PC-3 (cell line): ENCODE measurements at regions not wholly inside any gene's neighbourhood (a gene's known extent, or its start where the extent isn't known, plus 50 kb on each side); places are given as distances from the start of the nearest gene placed in this dataset.

ENCODE experiments used
- ATAC-seq: fragments of 200-7000 bp; cut with Tn5 transposase; 2 replicates; pipeline ENCODE4 v1.9.1; 2020; ENCODE audit warnings: mild to moderate bottlenecking, moderate library complexity
- BruUV-seq: library from RNA; stranded (reverse); fragments of 400-500 nt; replicated peaks from 2 replicates; lab custom pipeline; 2021; lab: Mats Ljungman, UMichigan
- CTCF ChIA-PET: fragments of 300-600 bp; sonication (Branson Sonifier 250); formaldehyde crosslinking; loops from one replicate; lab custom pipeline; 2022; ENCODE audit warnings: antibody characterized with exemption; lab: Charles Lee
- POLR2A ChIA-PET: fragments of 300-600 bp; sonication (Branson Sonifier 250); formaldehyde crosslinking; loops from one replicate; lab custom pipeline; 2022; ENCODE audit warnings: antibody characterized with exemption; ENCODE audit not compliant: unreplicated experiment; lab: Charles Lee
- DNase-seq: peaks from one replicate; pipeline ENCODE4 v3.0.0-alpha.2; 2015
- H2AFZ ChIP-seq: fragments of 300-600 bp; sonication (generic); 2 replicates; pipeline ENCODE4 v1.6.0; 2016; ENCODE audit warnings: antibody characterized with exemption, low read length
- H3F3A ChIP-seq: fragments of 300-600 bp; sonication (generic); one replicate; pipeline ENCODE4 v1.6.0; 2017; ENCODE audit warnings: antibody characterized with exemption, low read length, control low read depth, mild to moderate bottlenecking; ENCODE audit not compliant: unreplicated experiment
- H3K27ac ChIP-seq: fragments of 300-600 bp; sonication (generic); 2 replicates; pipeline ENCODE4 v1.5.1; 2016; ENCODE audit warnings: mild to moderate bottlenecking, low read length
- H3K27me3 ChIP-seq: fragments of 300-600 bp; sonication (generic); 2 replicates; pipeline ENCODE4 v1.6.1; 2016; ENCODE audit warnings: low read length, mixed read lengths
- H3K36me3 ChIP-seq: fragments of 300-600 bp; sonication (generic); 2 replicates; pipeline ENCODE4 v1.6.1; 2016; ENCODE audit warnings: low read depth, mixed run types, low read length, mixed read lengths
- H3K4me1 ChIP-seq: fragments of 300-600 bp; sonication (generic); 2 replicates; pipeline ENCODE4 v1.5.1; 2016; ENCODE audit warnings: low read length; ENCODE audit not compliant: insufficient read depth
- H3K4me2 ChIP-seq: fragments of 300-600 bp; sonication (generic); 2 replicates; pipeline ENCODE4 v1.6.0; 2016; ENCODE audit warnings: low read length
- H3K4me3 ChIP-seq: fragments of 300-600 bp; sonication (generic); 2 replicates; pipeline ENCODE4 v1.5.1; 2016; ENCODE audit warnings: mild to moderate bottlenecking, low read length, mixed read lengths
- H3K79me2 ChIP-seq: fragments of 300-600 bp; sonication (generic); 2 replicates; pipeline ENCODE4 v1.6.1; 2017; ENCODE audit warnings: low read length, mixed read lengths
- H3K9ac ChIP-seq: fragments of 300-600 bp; sonication (generic); 2 replicates; pipeline ENCODE4 v1.6.0; 2016; ENCODE audit warnings: mild to moderate bottlenecking, low read length
- H3K9me2 ChIP-seq: fragments of 300-600 bp; sonication (generic); replicated peaks from 2 replicates; pipeline ENCODE4 v1.6.1; 2016; ENCODE audit warnings: mixed run types, low read length, mixed read lengths
- H3K9me3 ChIP-seq: fragments of 300-600 bp; sonication (generic); 2 replicates; pipeline ENCODE4 v1.6.1; 2016; ENCODE audit warnings: low read length, mixed read lengths
- H4K20me1 ChIP-seq: fragments of 300-600 bp; sonication (generic); 2 replicates; pipeline ENCODE4 v1.6.1; 2016; ENCODE audit warnings: low read length, mixed read lengths
- CTCF ChIP-seq: fragments of 300-600 bp; sonication (generic); conservative IDR thresholded peaks from 2 replicates; pipeline ENCODE4 v1.5.1; 2017; ENCODE audit warnings: antibody characterized with exemption, low read depth, mild to moderate bottlenecking, low read length
- EZH2 ChIP-seq: fragments of 300-600 bp; sonication (generic); IDR thresholded peaks from one replicate; pipeline ENCODE4 v1.6.1; 2017; ENCODE audit warnings: antibody characterized with exemption, mild to moderate bottlenecking, low read length; ENCODE audit not compliant: unreplicated experiment
- EZH2phosphoT487 ChIP-seq: fragments of 300-600 bp; sonication (generic); IDR thresholded peaks from 2 replicates; pipeline ENCODE4 v1.6.1; 2018; ENCODE audit warnings: mild to moderate bottlenecking, antibody characterized with exemption, low read length, borderline replicate concordance
- intact Hi-C: fragments of 100-400 bp; cut with micrococcal nuclease; formaldehyde crosslinking; loops from 2 replicates; pipeline ENCODE4 v1.9.0; 2023

- Histone ChIP-seq H3K36me3 (no peaks in the 10 kb centered on the region), H3K4me2 (no peak overlapping the region), H4K20me1 (no peaks in the 10 kb centered on the region), H3K9me2 (no peaks in the 10 kb centered on the region), H2AFZ (no peak overlapping the region), H3K79me2 (no peaks in the 10 kb centered on the region), H3K27me3 (peaks cover 37% of the 10 kb centered on the region), H3K4me1 (no peaks in the 10 kb centered on the region), H3K4me3 (no peak overlapping the region), H3K27ac (no peak overlapping the region), H3F3A (no peaks in the 10 kb centered on the region), H3K9ac (no peak overlapping the region), H3K9me3 (no peaks in the 10 kb centered on the region)
- ChIA-PET CTCF (no interaction called here), POLR2A (no interaction called here)
- intact Hi-C loops = no loop called here
- BruUV-seq = no TSS peak
- ATAC-seq (no peak), DNase-seq (no peak)
- TF ChIP-seq EZH2phosphoT487 (no peak), CTCF (no peak), EZH2 (no peak)
Measured at GRCh38 chr10:71143610-71144009, 68.8 kb upstream of the UNC5B start.

- DNase-seq = no peak
- no peaks in the 10 kb centered on the region for H4K20me1 ChIP-seq
- peaks cover 25% of the 10 kb centered on the region; the same call in 1 of the 2 replicates for H3K27me3 ChIP-seq
- POLR2A ChIA-PET = no interaction called here
- no peaks in the 10 kb centered on the region for H3K4me1 ChIP-seq
- no peak for ATAC-seq
- BruUV-seq = no TSS peak
- no peaks in the 10 kb centered on the region for H3K9me2 ChIP-seq
- CTCF ChIA-PET = no interaction called here
- no peaks in the 10 kb centered on the region for H3K79me2 ChIP-seq
- no peak overlapping the region for H3K4me3 ChIP-seq
- no peak overlapping the region for H2AFZ ChIP-seq
- H3K27ac ChIP-seq = no peak overlapping the region
- H3K9me3 ChIP-seq = no peaks in the 10 kb centered on the region
- H3K4me2 ChIP-seq = no peak overlapping the region
- no peak overlapping the region for H3K9ac ChIP-seq
- intact Hi-C loops = no loop called here
- TF ChIP-seq CTCF (no peak), EZH2 (no peak), EZH2phosphoT487 (no peak)
- no peaks in the 10 kb centered on the region for H3F3A ChIP-seq
- H3K36me3 ChIP-seq = no peaks in the 10 kb centered on the region
Measured at GRCh38 chr10:71144824-71145223, 67.5 kb upstream of the UNC5B start.

- Histone ChIP-seq H3K9me2 (no peaks in the 10 kb centered on the region), H3K79me2 (no peaks in the 10 kb centered on the region), H3K9me3 (no peaks in the 10 kb centered on the region), H3K4me1 (no peaks in the 10 kb centered on the region), H3K36me3 (no peaks in the 10 kb centered on the region), H4K20me1 (no peaks in the 10 kb centered on the region), H2AFZ (no peak overlapping the region), H3F3A (no peaks in the 10 kb centered on the region), H3K4me3 (no peak overlapping the region), H3K27ac (no peak overlapping the region), H3K4me2 (no peak overlapping the region), H3K27me3 (peaks cover 24% of the 10 kb centered on the region; the same call in 1 of the 2 replicates), H3K9ac (no peak overlapping the region)
- ChIA-PET CTCF (no interaction called here), POLR2A (no interaction called here)
- DNase-seq (no peak), ATAC-seq (no peak)
- BruUV-seq = no TSS peak
- intact Hi-C loops = no loop called here
- no peak for TF ChIP-seq EZH2
- no peak for TF ChIP-seq EZH2phosphoT487
- no peak for TF ChIP-seq CTCF
Measured at GRCh38 chr10:71145352-71145945, 66.9 kb upstream of the UNC5B start.
